ENCODE measurements at regions not wholly inside any gene's neighbourhood (a gene's known extent, or its start where the extent isn't known, plus 50 kb on each side); places are given as distances from the start of the nearest gene placed in this dataset.

- 0% methylated on average over 3 of the region's 3 CpGs for WGBS (ENCODE audit: insufficient coverage, low coverage, missing lambda C conversion rate)
- FAIRE-seq (no peak), DNase-seq (ENCODE audit: extremely low read depth in 1 of 4, low spot score in 3 of 4) (no peak), ATAC-seq (no peak)
- no peak overlapping the region for H3K9ac ChIP-seq (ENCODE audit: insufficient read depth in 1 of 2, low read depth in 2 of 2, low read length in 2 of 2)
- POLR2A ChIA-PET: no interaction called here
- CTCF ChIA-PET (ENCODE audit: low intra/inter-chr PET ratio): no interaction called here
- H3K36me3 ChIP-seq (ENCODE audit: control insufficient read depth, insufficient read depth, low read length): no peaks in the 10 kb centered on the region
- H3K27me3 ChIP-seq (ENCODE audit: control insufficient read depth in 2 of 2, insufficient read depth in 2 of 2, low read length in 2 of 2): no peaks in the 10 kb centered on the region
- no peak overlapping the region for H3K4me3 ChIP-seq
- H3K27ac ChIP-seq (ENCODE audit: extremely low read depth, low read depth, low read length): no peak overlapping the region
- no peaks in the 10 kb centered on the region for H3K4me1 ChIP-seq (replicated peaks in 1 of 2; ENCODE audit: control insufficient read depth in 2 of 2, insufficient read depth in 2 of 2, low read length in 2 of 2)
- no peaks in the 10 kb centered on the region for H3K9me3 ChIP-seq (replicated peaks; ENCODE audit: control insufficient read depth, insufficient read depth, low read depth, low read length)
- BruUV-seq (replicated peaks): no TSS peak
- in situ Hi-C loops (cut with MboI): no loop called here
- H3K79me2 ChIP-seq (ENCODE audit: control insufficient read depth, insufficient read depth, low read length): no peaks in the 10 kb centered on the region
- intact Hi-C loops (cut with micrococcal nuclease): no loop called here
- no peak overlapping the region for H3K4me2 ChIP-seq (ENCODE audit: insufficient read depth, low read length)
- no peak overlapping the region for H2AFZ ChIP-seq (ENCODE audit: low read depth, low read length)
- no peaks in the 10 kb centered on the region for H4K20me1 ChIP-seq (replicated peaks; ENCODE audit: control insufficient read depth, insufficient read depth, low read length)
- H3K9me1 ChIP-seq (ENCODE audit: control insufficient read depth, insufficient read depth, low read length): no peaks in the 10 kb centered on the region
- TF ChIP-seq ZNF174 (CRISPR knock-in tag; IDR thresholded peaks at IDR 0.05): no peak
- no peak for TF ChIP-seq CEBPG (CRISPR knock-in tag; IDR thresholded peaks at IDR 0.05)
- no peak for TF ChIP-seq CEBPG (tag; conservative IDR thresholded peaks at IDR 0.05 in 1 of 2, IDR thresholded peaks at IDR 0.05 in 1 of 2)
- TF ChIP-seq SRSF7 (optimal IDR thresholded peaks at IDR 0.05; ENCODE audit: low read depth, low read length): no peak
- TF ChIP-seq NUFIP1 (IDR thresholded peaks at IDR 0.05; ENCODE audit: partially characterized antibody): no peak
- TF ChIP-seq TSHZ1 (CRISPR knock-in tag; IDR thresholded peaks at IDR 0.05): no peak
- TF ChIP-seq MCM5 (IDR thresholded peaks at IDR 0.05; ENCODE audit: low read depth): no peak
- TF ChIP-seq RBBP5 (IDR thresholded peaks at IDR 0.05; ENCODE audit: borderline replicate concordance, insufficient read depth, low read length, poor library complexity, severe bottlenecking): no peak
- TF ChIP-seq CBX3 (IDR thresholded peaks at IDR 0.05; ENCODE audit: borderline replicate concordance in 1 of 2, low read length in 2 of 2): no peak
- no peak for TF ChIP-seq ARID3A (IDR thresholded peaks at IDR 0.05; ENCODE audit: borderline replicate concordance, low read depth, low read length)
- TF ChIP-seq KDM4B (IDR thresholded peaks at IDR 0.05; ENCODE audit: borderline replicate concordance in 2 of 2, low read depth in 1 of 2): no peak
- no peak for TF ChIP-seq CAMTA2 (CRISPR knock-in tag; conservative IDR thresholded peaks at IDR 0.05)
- no peak for TF ChIP-seq GABPB2 (CRISPR knock-in tag; conservative IDR thresholded peaks at IDR 0.05)
- TF ChIP-seq ZNF57 (CRISPR knock-in tag; IDR thresholded peaks at IDR 0.05): no peak
- TF ChIP-seq TEAD4 (IDR thresholded peaks at IDR 0.05; ENCODE audit: low read length): no peak
- no peak for TF ChIP-seq TEAD4 (CRISPR knock-in tag; IDR thresholded peaks at IDR 0.05; ENCODE audit: borderline replicate concordance)
Observed at GRCh38 chr2:133624551-133624950, 56.3 kb upstream of the NCKAP5 start.
